RWPE2 (cell line): ENCODE measurements at regions not wholly inside any gene's neighbourhood (a gene's known extent, or its start where the extent isn't known, plus 50 kb on each side); places are given as distances from the start of the nearest gene placed in this dataset.

Source experiments
- ATAC-seq: fragments of 200-7000 bp; cut with Tn5 transposase; 3 replicates; pipeline ENCODE4 v1.9.1; 2021; ENCODE audit warnings: low read depth
- DNase-seq: peaks from one replicate; pipeline ENCODE4 v3.0.0-alpha.2; 2020; ENCODE audit warnings: low spot score
- H3K27ac ChIP-seq: fragments of 450-650 bp; 2 replicates; pipeline ENCODE4 v1.5.1; 2017; ENCODE audit warnings: mild to moderate bottlenecking; ENCODE audit not compliant: poor library complexity, severe bottlenecking
- H3K27me3 ChIP-seq: fragments of 250-450 bp; sonication (Bioruptor Pico); 2 replicates; pipeline ENCODE4 v1.5.1; 2021; ENCODE audit warnings: mild to moderate bottlenecking, moderate library complexity; ENCODE audit not compliant: insufficient read depth, poor library complexity, severe bottlenecking
- H3K36me3 ChIP-seq: fragments of 250-450 bp; sonication (Bioruptor Pico); 2 replicates; pipeline ENCODE4 v1.5.1; 2020; ENCODE audit warnings: low read depth, mild to moderate bottlenecking, moderate library complexity
- H3K4me1 ChIP-seq: fragments of 250-450 bp; sonication (Bioruptor Pico); 2 replicates; pipeline ENCODE4 v1.5.1; 2021; ENCODE audit warnings: mild to moderate bottlenecking, moderate library complexity; ENCODE audit not compliant: insufficient read depth, poor library complexity, severe bottlenecking
- H3K4me3 ChIP-seq: fragments of 250-450 bp; sonication (Bioruptor Pico); 2 replicates; pipeline ENCODE4 v1.5.1; 2021; ENCODE audit warnings: mild to moderate bottlenecking, moderate library complexity; ENCODE audit not compliant: severe bottlenecking
- H3K9me3 ChIP-seq: fragments of 250-450 bp; sonication (Bioruptor Pico); 2 replicates; pipeline ENCODE4 v1.5.1; 2021; ENCODE audit warnings: mild to moderate bottlenecking, moderate library complexity; ENCODE audit not compliant: severe bottlenecking
- TF ChIP-seq, protein P1 (sequence below): fragments of 450-650 bp; IDR thresholded peaks from one replicate; pipeline ENCODE4 v1.5.1; 2017; ENCODE audit warnings: mild to moderate bottlenecking, moderate library complexity; ENCODE audit not compliant: poor library complexity, severe bottlenecking

DNA sequence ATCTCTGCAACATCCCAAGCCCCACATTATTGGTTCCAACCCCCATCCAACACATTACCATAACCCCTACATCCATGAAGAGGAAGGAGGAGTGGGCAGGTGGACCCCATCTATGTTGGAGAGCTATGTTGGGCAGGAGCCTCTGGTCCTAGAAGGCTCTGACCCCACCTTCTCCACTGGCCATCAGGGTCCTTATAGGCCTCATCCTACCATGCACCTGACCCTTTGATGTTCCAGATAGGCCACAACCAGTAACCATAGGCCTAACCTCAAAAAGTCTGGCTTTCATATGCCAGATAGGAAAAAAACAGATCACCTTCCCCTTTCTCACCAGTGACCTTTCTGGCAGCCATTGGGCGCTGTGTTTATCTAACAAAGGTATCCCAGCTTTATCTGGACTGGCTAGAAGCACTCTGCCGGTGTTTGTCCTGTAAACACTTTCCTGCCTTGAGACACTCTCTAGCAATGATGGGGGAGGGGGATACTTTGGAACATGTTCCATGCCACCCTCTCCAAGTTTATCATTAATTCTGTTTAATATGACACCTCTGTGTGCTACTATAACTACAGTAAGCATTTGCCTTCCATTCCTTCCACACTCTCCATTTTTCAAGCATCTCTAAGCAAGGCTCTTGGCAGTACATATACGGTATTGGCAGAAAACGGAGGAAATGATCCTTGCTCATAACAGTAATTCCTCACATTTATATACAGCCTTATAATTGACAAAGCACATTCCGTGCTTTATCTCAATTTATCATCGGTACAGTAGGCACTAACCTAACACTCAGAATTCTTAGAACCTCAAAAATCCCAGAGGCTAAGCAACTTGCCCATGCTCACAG is 377.1 kb downstream of the VPS13C start:
- ATAC-seq (0 out of 3 replicates have a peak, but pooled peaks have one; percentile 18), DNase-seq (no peak)
- Histone ChIP-seq H3K4me3 (no peak overlapping the region), H3K4me1 (no peaks in the 10 kb centered on the region), H3K36me3 (no peaks in the 10 kb centered on the region), H3K27ac (no peak overlapping the region), H3K9me3 (no peaks in the 10 kb centered on the region), H3K27me3 (peaks cover 17% of the 10 kb centered on the region)
- TF ChIP-seq, protein P1, sequence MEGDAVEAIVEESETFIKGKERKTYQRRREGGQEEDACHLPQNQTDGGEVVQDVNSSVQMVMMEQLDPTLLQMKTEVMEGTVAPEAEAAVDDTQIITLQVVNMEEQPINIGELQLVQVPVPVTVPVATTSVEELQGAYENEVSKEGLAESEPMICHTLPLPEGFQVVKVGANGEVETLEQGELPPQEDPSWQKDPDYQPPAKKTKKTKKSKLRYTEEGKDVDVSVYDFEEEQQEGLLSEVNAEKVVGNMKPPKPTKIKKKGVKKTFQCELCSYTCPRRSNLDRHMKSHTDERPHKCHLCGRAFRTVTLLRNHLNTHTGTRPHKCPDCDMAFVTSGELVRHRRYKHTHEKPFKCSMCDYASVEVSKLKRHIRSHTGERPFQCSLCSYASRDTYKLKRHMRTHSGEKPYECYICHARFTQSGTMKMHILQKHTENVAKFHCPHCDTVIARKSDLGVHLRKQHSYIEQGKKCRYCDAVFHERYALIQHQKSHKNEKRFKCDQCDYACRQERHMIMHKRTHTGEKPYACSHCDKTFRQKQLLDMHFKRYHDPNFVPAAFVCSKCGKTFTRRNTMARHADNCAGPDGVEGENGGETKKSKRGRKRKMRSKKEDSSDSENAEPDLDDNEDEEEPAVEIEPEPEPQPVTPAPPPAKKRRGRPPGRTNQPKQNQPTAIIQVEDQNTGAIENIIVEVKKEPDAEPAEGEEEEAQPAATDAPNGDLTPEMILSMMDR, result no peak

GRCh38 chr15:61681676-61682075 is 378.6 kb downstream of the VPS13C start:
- no peak overlapping the region for H3K4me3 ChIP-seq
- DNase-seq (no peak), ATAC-seq (0 out of 3 replicates have a peak, but pooled peaks have one; percentile 30)
- TF ChIP-seq, protein P1, result no peak
- H3K36me3 ChIP-seq, result no peaks in the 10 kb centered on the region
- H3K4me1 ChIP-seq, result no peaks in the 10 kb centered on the region
- H3K27ac ChIP-seq, result no peak overlapping the region
- no peaks in the 10 kb centered on the region for H3K9me3 ChIP-seq
- H3K27me3 ChIP-seq, result peaks cover 21% of the 10 kb centered on the region

DNA sequence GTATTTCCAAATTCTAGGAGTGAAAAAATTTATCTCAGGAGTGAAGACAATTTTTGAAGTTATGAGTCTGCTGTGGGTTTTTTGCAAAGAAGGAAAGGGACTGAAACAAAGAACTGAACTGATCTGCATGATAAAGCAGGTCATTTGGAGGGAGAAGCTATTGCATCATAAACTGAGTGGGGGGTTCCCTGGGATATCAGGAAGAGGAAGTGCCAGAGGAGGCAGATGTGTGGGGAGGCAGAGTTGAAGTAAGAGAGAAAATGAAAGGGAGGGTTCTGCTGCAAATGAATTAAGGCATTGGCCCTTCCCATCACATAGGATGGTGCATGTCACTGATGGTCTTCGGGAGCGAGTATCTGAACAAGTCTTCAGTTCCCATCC is 379.2 kb downstream of the VPS13C start:
- Histone ChIP-seq H3K9me3 (no peaks in the 10 kb centered on the region), H3K4me1 (no peaks in the 10 kb centered on the region), H3K4me3 (no peak overlapping the region), H3K36me3 (no peaks in the 10 kb centered on the region), H3K27ac (no peak overlapping the region), H3K27me3 (peaks cover 21% of the 10 kb centered on the region)
- no peak for ATAC-seq
- TF ChIP-seq, protein P1, result no peak
- no peak for DNase-seq

DNA sequence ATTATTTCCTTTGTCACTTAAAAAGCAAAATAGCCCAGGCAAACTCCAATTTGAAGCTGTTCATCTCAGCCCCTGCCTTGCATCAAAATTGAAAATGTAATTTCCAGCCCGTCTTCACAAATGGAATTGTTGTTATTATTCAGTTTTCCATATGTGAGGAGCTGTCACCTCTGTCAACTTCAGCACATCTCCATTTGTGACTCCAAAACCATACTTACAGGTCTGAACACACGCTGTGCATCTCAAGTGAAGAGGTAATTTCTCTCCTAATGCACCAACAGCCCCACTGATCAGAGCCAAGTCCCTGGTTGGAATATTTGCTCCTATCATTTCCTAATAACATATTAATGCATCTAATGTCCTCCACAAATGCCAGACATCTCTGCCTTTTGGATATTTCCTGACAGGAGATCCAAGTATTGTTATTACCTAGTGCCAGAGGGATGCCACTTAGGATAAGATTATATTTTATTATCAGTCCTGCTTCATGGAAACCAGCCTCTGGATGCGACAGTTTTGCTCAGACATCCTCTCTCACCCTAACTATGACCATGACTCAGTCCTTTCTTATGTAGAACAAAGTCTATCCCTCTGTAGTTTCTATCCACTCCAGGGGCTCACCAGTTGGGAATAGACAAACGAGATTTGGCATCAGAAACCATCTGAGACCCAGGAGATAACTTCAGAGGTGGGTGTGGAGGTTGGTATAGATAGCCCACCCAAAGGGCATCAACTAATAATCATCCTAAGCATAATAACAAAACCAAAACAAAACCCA is 379.8 kb downstream of the VPS13C start:
- H3K27ac ChIP-seq, result no peak overlapping the region
- H3K36me3 ChIP-seq, result no peaks in the 10 kb centered on the region
- no peaks in the 10 kb centered on the region for H3K9me3 ChIP-seq
- DNase-seq (no peak), ATAC-seq (no peak)
- H3K4me1 ChIP-seq, result no peaks in the 10 kb centered on the region
- no peak overlapping the region for H3K4me3 ChIP-seq
- TF ChIP-seq, protein P1, result no peak
- H3K27me3 ChIP-seq, result peaks cover 21% of the 10 kb centered on the region

DNA sequence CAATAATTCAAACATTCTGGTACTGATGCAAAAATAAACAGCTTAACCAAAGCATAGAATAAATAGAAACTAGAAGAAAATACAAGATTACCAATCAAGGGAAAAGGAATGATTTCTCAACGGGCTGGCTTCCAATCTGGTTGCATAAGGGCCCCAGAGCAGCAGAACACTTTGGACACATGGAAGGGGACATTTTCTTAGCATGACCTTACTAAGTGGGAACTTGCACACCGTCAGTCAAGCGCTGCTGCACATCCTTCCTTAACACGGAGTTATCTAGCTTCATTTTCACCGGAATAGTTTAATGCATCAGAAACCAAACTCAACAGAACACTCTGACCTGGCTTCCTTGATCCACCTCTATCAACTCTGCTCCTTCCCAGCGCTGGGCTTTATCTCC is 388.5 kb downstream of the VPS13C start:
- TF ChIP-seq, protein P1, result no peak
- no peak overlapping the region for H3K4me3 ChIP-seq
- no peak for DNase-seq
- no peak for ATAC-seq
- H3K27ac ChIP-seq, result no peak overlapping the region
- H3K9me3 ChIP-seq, result no peaks in the 10 kb centered on the region
- peaks cover 37% of the 10 kb centered on the region for H3K27me3 ChIP-seq
- no peaks in the 10 kb centered on the region for H3K4me1 ChIP-seq
- H3K36me3 ChIP-seq, result no peaks in the 10 kb centered on the region
